ENCODE measurements at regions not wholly inside any gene's neighbourhood (a gene's known extent, or its start where the extent isn't known, plus 50 kb on each side); places are given as distances from the start of the nearest gene placed in this dataset.

DNA sequence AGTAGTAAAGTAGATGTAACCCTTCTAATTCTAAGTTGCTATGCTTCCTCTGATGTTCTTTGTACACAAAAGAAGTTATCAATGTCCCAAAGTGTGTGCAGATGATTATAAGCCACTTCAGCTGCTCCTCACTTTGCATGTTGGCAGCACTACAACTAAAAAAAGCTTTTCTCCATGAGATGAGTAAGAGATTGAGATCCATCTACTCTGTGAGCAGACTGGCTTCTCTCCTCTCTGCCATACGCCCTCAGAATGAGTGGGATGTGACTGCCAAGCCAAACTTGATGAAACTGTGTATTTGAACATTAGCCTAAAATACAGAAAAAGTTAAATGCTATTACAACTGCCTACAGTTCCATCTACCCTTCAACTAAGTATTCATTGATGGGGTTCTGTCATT, 102.9 kb upstream of the ETV1 start:
- H3K4me2 ChIP-seq (ENCODE audit: low read length): no peak overlapping the region
- no peaks in the 10 kb centered on the region for H4K20me1 ChIP-seq (ENCODE audit: insufficient read depth)
- no peaks in the 10 kb centered on the region for H3F3A ChIP-seq (ENCODE audit: insufficient read depth, low read length, poor library complexity, severe bottlenecking)
- no peaks in the 10 kb centered on the region for H3K27me3 ChIP-seq (ENCODE audit: insufficient read depth, low read depth, low read length)
- H3K27ac ChIP-seq (ENCODE audit: low read length): no peak overlapping the region
- H3K4me3 ChIP-seq (ENCODE audit: low read length): no peak overlapping the region
- H3K79me2 ChIP-seq (replicated peaks; ENCODE audit: insufficient read depth, low read length): no peaks in the 10 kb centered on the region
- H3K9me2 ChIP-seq (ENCODE audit: insufficient read depth, low read length): no peaks in the 10 kb centered on the region
- TF ChIP-seq, protein P1, sequence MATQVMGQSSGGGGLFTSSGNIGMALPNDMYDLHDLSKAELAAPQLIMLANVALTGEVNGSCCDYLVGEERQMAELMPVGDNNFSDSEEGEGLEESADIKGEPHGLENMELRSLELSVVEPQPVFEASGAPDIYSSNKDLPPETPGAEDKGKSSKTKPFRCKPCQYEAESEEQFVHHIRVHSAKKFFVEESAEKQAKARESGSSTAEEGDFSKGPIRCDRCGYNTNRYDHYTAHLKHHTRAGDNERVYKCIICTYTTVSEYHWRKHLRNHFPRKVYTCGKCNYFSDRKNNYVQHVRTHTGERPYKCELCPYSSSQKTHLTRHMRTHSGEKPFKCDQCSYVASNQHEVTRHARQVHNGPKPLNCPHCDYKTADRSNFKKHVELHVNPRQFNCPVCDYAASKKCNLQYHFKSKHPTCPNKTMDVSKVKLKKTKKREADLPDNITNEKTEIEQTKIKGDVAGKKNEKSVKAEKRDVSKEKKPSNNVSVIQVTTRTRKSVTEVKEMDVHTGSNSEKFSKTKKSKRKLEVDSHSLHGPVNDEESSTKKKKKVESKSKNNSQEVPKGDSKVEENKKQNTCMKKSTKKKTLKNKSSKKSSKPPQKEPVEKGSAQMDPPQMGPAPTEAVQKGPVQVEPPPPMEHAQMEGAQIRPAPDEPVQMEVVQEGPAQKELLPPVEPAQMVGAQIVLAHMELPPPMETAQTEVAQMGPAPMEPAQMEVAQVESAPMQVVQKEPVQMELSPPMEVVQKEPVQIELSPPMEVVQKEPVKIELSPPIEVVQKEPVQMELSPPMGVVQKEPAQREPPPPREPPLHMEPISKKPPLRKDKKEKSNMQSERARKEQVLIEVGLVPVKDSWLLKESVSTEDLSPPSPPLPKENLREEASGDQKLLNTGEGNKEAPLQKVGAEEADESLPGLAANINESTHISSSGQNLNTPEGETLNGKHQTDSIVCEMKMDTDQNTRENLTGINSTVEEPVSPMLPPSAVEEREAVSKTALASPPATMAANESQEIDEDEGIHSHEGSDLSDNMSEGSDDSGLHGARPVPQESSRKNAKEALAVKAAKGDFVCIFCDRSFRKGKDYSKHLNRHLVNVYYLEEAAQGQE (IDR thresholded peaks at IDR 0.05; ENCODE audit: borderline replicate concordance): no peak
- TF ChIP-seq CTCF (IDR thresholded peaks at IDR 0.05; ENCODE audit: poor library complexity, severe bottlenecking): no peak
- TF ChIP-seq MXI1 (conservative IDR thresholded peaks at IDR 0.05; ENCODE audit: poor library complexity, severe bottlenecking): no peak
- no peak for TF ChIP-seq TAF1 (IDR thresholded peaks at IDR 0.05; ENCODE audit: low read depth)
- no peak for TF ChIP-seq RAD21 (conservative IDR thresholded peaks at IDR 0.05)
- no peak for TF ChIP-seq POLR2AphosphoS5 (IDR thresholded peaks at IDR 0.05)
- no peak for TF ChIP-seq EZH2 (IDR thresholded peaks at IDR 0.05; ENCODE audit: borderline replicate concordance, insufficient read depth, low read length, poor library complexity, severe bottlenecking)
- no peaks in the 10 kb centered on the region for H3K9me3 ChIP-seq (ENCODE audit: low read length)
- H3K9ac ChIP-seq (ENCODE audit: low read length): no peak overlapping the region
- no peak overlapping the region for H2AFZ ChIP-seq (ENCODE audit: low read depth, low read length)
- no peaks in the 10 kb centered on the region for H3K36me3 ChIP-seq (ENCODE audit: insufficient read depth, low read length)

DNA sequence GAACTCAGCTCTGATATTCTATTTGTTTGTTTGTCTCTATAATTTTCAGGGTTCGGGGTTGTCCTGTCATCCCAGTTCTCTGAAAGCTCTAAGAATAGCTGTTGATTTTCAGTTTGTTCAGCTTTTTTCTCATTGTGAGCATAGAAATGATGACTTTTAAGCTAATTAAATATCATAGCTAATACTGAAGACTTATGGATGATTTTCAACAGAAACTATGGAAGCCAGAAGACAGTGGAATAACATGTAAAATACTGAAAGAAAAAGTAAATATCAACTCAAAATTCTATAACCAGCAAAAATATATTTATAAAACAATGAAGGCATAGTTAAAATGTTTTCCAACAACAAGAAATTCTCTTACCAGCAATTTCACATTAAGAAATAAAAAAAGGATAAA, 96.4 kb upstream of the ETV1 start:
- Histone ChIP-seq H3F3A (ENCODE audit: insufficient read depth, low read length, poor library complexity, severe bottlenecking) (no peaks in the 10 kb centered on the region), H3K9me3 (ENCODE audit: low read length) (peaks cover 8% of the 10 kb centered on the region), H3K79me2 (replicated peaks; ENCODE audit: insufficient read depth, low read length) (no peaks in the 10 kb centered on the region), H3K4me3 (ENCODE audit: low read length) (no peak overlapping the region), H3K9me2 (ENCODE audit: insufficient read depth, low read length) (no peaks in the 10 kb centered on the region), H3K36me3 (ENCODE audit: insufficient read depth, low read length) (no peaks in the 10 kb centered on the region), H3K27ac (ENCODE audit: low read length) (no peak overlapping the region), H2AFZ (ENCODE audit: low read depth, low read length) (no peak overlapping the region), H4K20me1 (ENCODE audit: insufficient read depth) (no peaks in the 10 kb centered on the region), H3K4me2 (ENCODE audit: low read length) (no peak overlapping the region), H3K9ac (ENCODE audit: low read length) (no peak overlapping the region), H3K27me3 (ENCODE audit: insufficient read depth, low read depth, low read length) (no peaks in the 10 kb centered on the region)
- no peak for TF ChIP-seq CTCF (IDR thresholded peaks at IDR 0.05; ENCODE audit: poor library complexity, severe bottlenecking)
- no peak for TF ChIP-seq TAF1 (IDR thresholded peaks at IDR 0.05; ENCODE audit: low read depth)
- TF ChIP-seq, protein P1 (IDR thresholded peaks at IDR 0.05; ENCODE audit: borderline replicate concordance): no peak
- no peak for TF ChIP-seq EP300 (conservative IDR thresholded peaks at IDR 0.05; ENCODE audit: poor library complexity, severe bottlenecking)
- TF ChIP-seq SMC3 (conservative IDR thresholded peaks at IDR 0.05; ENCODE audit: poor library complexity): no peak
- no peak for TF ChIP-seq RAD21 (conservative IDR thresholded peaks at IDR 0.05)
- no peak for TF ChIP-seq MXI1 (conservative IDR thresholded peaks at IDR 0.05; ENCODE audit: poor library complexity, severe bottlenecking)
- no peak for TF ChIP-seq EZH2 (IDR thresholded peaks at IDR 0.05; ENCODE audit: borderline replicate concordance, insufficient read depth, low read length, poor library complexity, severe bottlenecking)
- TF ChIP-seq POLR2AphosphoS5 (IDR thresholded peaks at IDR 0.05): no peak

Data from neural cell (in vitro differentiated cells).